ENCODE measurements at regions not wholly inside any gene's neighbourhood (a gene's known extent, or its start where the extent isn't known, plus 50 kb on each side); places are given as distances from the start of the nearest gene placed in this dataset.

DNA sequence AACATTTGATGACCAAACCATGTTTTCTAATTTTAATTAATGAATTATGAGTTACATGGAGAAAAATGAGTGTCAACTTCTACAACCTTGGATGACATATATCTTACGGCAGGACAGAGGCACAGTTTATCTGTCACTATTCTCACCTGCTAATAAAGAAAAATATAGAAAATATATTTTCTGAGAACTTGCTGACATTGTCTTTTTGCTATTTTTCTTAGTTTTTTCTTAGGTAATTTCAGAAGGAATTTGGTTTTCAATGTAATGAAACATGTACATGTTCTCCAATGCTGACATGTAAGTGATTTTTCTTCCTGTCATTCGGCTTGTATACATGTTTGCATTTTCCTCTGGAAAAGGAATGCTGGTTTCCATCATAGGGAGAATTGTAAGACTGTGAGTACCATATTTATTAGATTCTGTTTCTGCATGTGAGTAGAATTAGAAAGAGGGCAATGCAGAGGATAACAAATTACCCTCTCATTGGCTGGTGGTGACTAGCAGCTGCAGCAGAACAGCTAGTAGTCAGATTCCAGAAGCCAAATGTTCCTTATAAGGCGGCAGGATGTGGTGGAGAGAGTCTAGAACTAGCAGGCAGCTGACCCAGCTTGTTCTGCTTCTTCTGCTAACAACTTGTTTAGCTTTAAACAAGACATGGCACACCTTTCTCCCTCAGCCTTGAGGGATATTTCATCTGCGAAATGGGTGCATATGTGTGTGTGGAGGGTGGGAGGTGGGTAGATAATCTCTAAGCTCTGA lies 132.8 kb upstream of the SPACA1 start:
- H3K4me3 ChIP-seq (ENCODE audit: low read depth, low read length): no peak overlapping the region
- TF ChIP-seq, protein P1, sequence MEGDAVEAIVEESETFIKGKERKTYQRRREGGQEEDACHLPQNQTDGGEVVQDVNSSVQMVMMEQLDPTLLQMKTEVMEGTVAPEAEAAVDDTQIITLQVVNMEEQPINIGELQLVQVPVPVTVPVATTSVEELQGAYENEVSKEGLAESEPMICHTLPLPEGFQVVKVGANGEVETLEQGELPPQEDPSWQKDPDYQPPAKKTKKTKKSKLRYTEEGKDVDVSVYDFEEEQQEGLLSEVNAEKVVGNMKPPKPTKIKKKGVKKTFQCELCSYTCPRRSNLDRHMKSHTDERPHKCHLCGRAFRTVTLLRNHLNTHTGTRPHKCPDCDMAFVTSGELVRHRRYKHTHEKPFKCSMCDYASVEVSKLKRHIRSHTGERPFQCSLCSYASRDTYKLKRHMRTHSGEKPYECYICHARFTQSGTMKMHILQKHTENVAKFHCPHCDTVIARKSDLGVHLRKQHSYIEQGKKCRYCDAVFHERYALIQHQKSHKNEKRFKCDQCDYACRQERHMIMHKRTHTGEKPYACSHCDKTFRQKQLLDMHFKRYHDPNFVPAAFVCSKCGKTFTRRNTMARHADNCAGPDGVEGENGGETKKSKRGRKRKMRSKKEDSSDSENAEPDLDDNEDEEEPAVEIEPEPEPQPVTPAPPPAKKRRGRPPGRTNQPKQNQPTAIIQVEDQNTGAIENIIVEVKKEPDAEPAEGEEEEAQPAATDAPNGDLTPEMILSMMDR (IDR thresholded peaks at IDR 0.05; ENCODE audit: insufficient read depth, low read length): no peak
- no peak for DNase-seq (ENCODE audit: low read depth)

DNA sequence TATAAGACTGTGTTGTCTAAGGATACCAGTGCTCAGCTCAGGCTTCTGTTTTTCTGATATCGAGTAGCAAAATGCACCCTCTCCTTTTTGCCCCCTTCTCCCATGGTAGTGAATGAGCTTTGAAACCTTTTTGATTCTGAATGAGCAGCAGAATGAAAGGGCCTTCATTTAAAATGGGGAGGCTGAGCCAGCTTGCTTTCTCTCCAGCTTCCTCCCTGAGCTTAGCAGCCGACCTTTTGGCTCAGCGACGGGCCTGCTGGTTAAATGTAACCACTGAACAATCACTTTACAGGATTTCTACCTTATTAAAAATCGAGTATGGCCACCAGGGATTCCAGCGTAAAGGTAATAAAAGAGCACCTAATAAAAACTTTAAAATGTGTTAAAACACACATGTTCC lies 133.7 kb upstream of the SPACA1 start:
- DNase-seq (ENCODE audit: low read depth): no peak
- TF ChIP-seq, protein P1 (IDR thresholded peaks at IDR 0.05; ENCODE audit: insufficient read depth, low read length): no peak
- no peak overlapping the region for H3K4me3 ChIP-seq (ENCODE audit: low read depth, low read length)

DNA sequence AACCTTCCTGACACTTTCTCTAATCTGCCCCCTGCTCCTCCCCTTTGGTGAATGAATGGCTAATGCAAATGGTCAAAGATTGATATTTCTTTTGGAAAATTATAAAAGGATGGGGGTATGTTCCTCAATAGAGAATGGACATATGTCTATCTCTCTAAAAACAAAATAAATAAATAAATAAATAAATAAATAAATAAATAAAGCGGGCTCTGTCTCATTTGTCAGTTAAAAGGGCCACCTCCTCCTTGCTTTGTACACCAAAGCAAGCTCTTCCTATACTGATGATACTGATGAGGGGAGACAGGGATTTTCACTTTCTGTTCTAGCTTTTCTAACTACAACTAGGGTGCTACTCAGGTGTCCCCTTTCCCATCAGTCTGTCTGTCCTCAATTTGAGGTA lies 135.5 kb upstream of the SPACA1 start:
- no peak overlapping the region for H3K4me3 ChIP-seq (ENCODE audit: low read depth, low read length)
- TF ChIP-seq, protein P1 (IDR thresholded peaks at IDR 0.05; ENCODE audit: insufficient read depth, low read length): no peak
- DNase-seq (ENCODE audit: low read depth): no peak

DNA sequence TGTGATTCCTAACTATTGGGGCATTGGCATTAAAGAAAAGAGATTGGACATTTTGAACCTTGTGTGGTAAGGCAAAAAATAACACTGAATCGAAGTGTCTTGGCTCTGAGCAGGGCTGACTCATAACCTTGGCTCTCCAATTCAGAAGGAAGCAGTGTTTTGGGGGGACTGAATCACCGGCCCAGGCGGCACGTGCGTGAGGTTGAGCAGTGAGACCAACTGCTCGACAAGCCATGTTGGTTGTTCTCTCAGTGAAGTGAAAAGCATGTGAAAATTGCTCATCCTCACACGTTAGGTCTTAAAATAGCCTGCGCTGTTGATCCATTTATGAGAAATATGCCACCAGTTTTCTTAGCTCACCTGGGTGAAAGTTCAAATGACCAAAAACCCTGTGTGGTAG lies 137.8 kb upstream of the SPACA1 start:
- TF ChIP-seq, protein P1 (IDR thresholded peaks at IDR 0.05; ENCODE audit: insufficient read depth, low read length): no peak
- H3K4me3 ChIP-seq (ENCODE audit: low read depth, low read length): no peak overlapping the region
- DNase-seq (ENCODE audit: low read depth): peak; percentile 73

DNA sequence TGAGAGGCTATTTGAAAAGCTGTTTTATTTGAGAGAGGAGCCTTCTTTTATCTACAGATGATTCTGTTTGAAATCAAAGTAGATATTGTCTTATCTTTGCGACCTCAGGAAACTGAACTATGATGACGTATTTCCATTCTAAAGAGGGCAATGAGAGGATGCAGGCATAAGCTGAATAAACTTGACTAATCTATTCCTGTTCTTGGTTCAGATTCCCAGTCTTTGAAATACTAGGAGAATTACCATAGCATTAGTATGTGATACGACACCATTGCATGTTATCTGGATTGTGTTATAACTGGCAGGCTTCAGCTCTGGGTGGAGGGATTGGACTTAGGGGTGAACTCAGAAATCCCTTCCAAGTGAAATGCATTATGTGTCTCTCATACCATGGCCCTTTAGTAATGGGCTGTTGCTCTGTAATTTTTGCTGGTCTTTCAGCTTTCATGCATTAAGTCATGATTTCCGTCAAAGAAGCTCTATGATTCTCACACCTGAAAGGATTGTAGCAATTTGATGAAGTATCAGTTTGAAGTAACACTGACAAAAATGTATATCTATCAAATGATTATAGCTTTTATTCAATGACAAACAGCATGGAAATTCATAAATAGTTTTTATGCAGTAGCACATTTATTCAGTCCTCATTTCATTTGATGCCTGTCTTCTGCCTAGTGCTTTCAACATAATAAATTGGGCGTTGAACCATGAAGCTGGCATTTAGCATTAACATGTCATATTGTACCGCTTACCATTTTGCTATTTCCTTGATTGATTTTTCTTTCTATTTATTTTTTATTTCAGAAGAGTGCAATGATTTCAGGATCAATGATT lies 138.4 kb upstream of the SPACA1 start:
- no peak overlapping the region for H3K4me3 ChIP-seq (ENCODE audit: low read depth, low read length)
- TF ChIP-seq, protein P1 (IDR thresholded peaks at IDR 0.05; ENCODE audit: insufficient read depth, low read length): no peak
- DNase-seq (ENCODE audit: low read depth): peak; percentile 49

DNA sequence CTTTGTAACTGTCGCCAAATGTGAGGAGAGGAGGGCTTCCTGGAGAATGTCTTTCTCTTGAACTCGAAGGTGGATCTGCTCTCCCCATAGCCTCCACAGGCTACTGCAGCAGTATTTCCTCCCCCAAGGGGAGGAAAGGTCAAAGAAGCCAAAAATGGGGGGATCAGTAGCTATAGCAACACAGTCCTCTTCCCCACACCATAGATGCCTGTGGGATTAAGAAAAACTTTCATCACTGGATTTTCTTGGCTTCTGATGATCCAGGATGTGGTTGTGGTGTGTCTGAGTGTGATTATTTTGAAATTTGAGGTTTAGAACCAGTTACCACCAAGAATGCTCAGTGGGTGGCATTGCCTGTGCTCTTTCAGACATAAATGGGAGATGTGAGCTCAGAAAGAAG lies 140.1 kb upstream of the SPACA1 start:
- no peak overlapping the region for H3K4me3 ChIP-seq (ENCODE audit: low read depth, low read length)
- TF ChIP-seq, protein P1 (IDR thresholded peaks at IDR 0.05; ENCODE audit: insufficient read depth, low read length): no peak
- DNase-seq (ENCODE audit: low read depth): peak; percentile 48
